ENCODE measurements at regions not wholly inside any gene's neighbourhood (a gene's known extent, or its start where the extent isn't known, plus 50 kb on each side); places are given as distances from the start of the nearest gene placed in this dataset.

- ATAC-seq (no peak), DNase-seq (no peak)
- no peaks in the 10 kb centered on the region for H3K36me3 ChIP-seq (ENCODE audit: low read depth)
- intact Hi-C loops (cut with DNase I, micrococcal nuclease) = no loop called here
- H3K9me3 ChIP-seq = no peaks in the 10 kb centered on the region
- TF ChIP-seq CTCF (IDR thresholded peaks at IDR 0.05) = no peak
- peaks cover 6% of the 10 kb centered on the region for H3K4me1 ChIP-seq (ENCODE audit: low read depth)
- H3K4me3 ChIP-seq = no peak overlapping the region
Observed at GRCh38 chr7:117986645-117987269, 113.5 kb upstream of the CTTNBP2 start.

- TF ChIP-seq CTCF (IDR thresholded peaks at IDR 0.05) = no peak
- DNase-seq = no peak
- Histone ChIP-seq H3K4me3 (no peak overlapping the region), H3K4me1 (ENCODE audit: low read depth) (no peaks in the 10 kb centered on the region), H3K36me3 (ENCODE audit: low read depth) (no peaks in the 10 kb centered on the region), H3K9me3 (no peaks in the 10 kb centered on the region)
- intact Hi-C loops (cut with DNase I, micrococcal nuclease) = no loop called here
- no peak for ATAC-seq
Observed at GRCh38 chr7:117990834-117991233, 117.6 kb upstream of the CTTNBP2 start.

GRCh38 chr7:117992635-117993376 is 119.6 kb upstream of the CTTNBP2 start:
- ATAC-seq (no peak), DNase-seq (no peak)
- intact Hi-C loops (cut with DNase I, micrococcal nuclease) = no loop called here
- TF ChIP-seq CTCF (IDR thresholded peaks at IDR 0.05) = no peak
- Histone ChIP-seq H3K4me3 (no peak overlapping the region), H3K9me3 (no peaks in the 10 kb centered on the region), H3K4me1 (ENCODE audit: low read depth) (no peaks in the 10 kb centered on the region), H3K36me3 (ENCODE audit: low read depth) (no peaks in the 10 kb centered on the region)

GRCh38 chr7:117993377-117994003 is 120.2 kb upstream of the CTTNBP2 start:
- ATAC-seq (peak; percentile 67), DNase-seq (peak in 1 of 3 donors; percentile 41)
- Histone ChIP-seq H3K9me3 (no peaks in the 10 kb centered on the region), H3K4me1 (ENCODE audit: low read depth) (no peaks in the 10 kb centered on the region), H3K4me3 (no peak overlapping the region), H3K36me3 (ENCODE audit: low read depth) (no peaks in the 10 kb centered on the region)
- TF ChIP-seq CTCF (IDR thresholded peaks at IDR 0.05) = no peak
- intact Hi-C loops (cut with DNase I, micrococcal nuclease) = no loop called here

- intact Hi-C loops (cut with DNase I, micrococcal nuclease) = no loop called here
- no peak for TF ChIP-seq CTCF (IDR thresholded peaks at IDR 0.05)
Observed at GRCh38 chr7:117995850-117996650, 122.8 kb upstream of the CTTNBP2 start.

More at GRCh38 chr7:117995850-117996650, 122.8 kb upstream of the CTTNBP2 start:
- Histone ChIP-seq H3K4me3 (no peak overlapping the region), H3K4me1 (ENCODE audit: low read depth) (no peaks in the 10 kb centered on the region), H3K9me3 (no peaks in the 10 kb centered on the region), H3K36me3 (ENCODE audit: low read depth) (no peaks in the 10 kb centered on the region)
- DNase-seq (no peak), ATAC-seq (no peak)
